ENCODE measurements at regions not wholly inside any gene's neighbourhood (a gene's known extent, or its start where the extent isn't known, plus 50 kb on each side); places are given as distances from the start of the nearest gene placed in this dataset.

DNA sequence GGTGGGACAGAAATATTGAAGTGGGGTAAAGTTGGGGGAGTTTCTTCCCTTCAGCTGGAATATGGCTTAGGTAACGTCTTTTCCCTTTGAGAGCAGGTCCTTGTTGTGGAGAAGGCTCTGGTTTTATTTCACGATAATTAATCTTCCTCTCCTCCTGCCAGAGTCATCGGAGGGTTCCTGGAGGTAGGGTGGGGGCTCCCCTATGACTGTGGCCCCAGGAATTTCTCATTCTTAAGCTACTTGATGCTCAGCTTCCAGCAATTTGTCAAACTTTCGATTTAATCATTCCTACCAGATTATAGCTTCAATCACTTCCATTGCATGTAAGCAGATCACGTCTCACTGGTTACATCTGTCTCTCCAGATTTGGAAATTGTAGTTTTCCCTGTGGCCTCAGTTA, 242.8 kb upstream of the PLET1 start:
- no peak overlapping the region for H2BK12ac ChIP-seq (ENCODE audit: low read depth, low read length)
- ChIA-PET POLR2A (ENCODE audit: partially characterized antibody) (no interaction called here), CTCF (ENCODE audit: partially characterized antibody) (interaction anchor here (1.2 to 2.5 kb wide), 5 partner anchors 8 to 62 kb away, joined by 3 to 9 read pairs (median 4); no protein-coding TSS in a partner anchor)
- H3K23ac ChIP-seq (ENCODE audit: insufficient read length): no peak overlapping the region
- no peak overlapping the region for H2BK120ac ChIP-seq (replicated peaks; ENCODE audit: low read depth, low read length)
- H4K20me1 ChIP-seq (replicated peaks in 1 of 2; ENCODE audit: control insufficient read depth in 1 of 2, insufficient read depth in 2 of 2, low read length in 2 of 2): no peaks in the 10 kb centered on the region
- no peak overlapping the region for H3K4me3 ChIP-seq (ENCODE audit: extremely low read depth in 1 of 4, insufficient read depth in 2 of 4, low read depth in 3 of 4, low read length in 4 of 4)
- no peaks in the 10 kb centered on the region for H3K27me3 ChIP-seq (replicated peaks in 1 of 4; ENCODE audit: control insufficient read depth in 3 of 4, extremely low read depth in 1 of 4, insufficient read depth in 3 of 4, low read length in 3 of 4)
- no peak overlapping the region for H3K56ac ChIP-seq (replicated peaks; ENCODE audit: insufficient read length, low read depth, low read length)
- H3K9ac ChIP-seq (replicated peaks in 1 of 4; ENCODE audit: extremely low read depth in 1 of 4, low read depth in 3 of 4, low read length in 3 of 4): no peak overlapping the region
- H3K36me3 ChIP-seq (ENCODE audit: control insufficient read depth in 2 of 4, insufficient read depth in 4 of 4, low read length in 3 of 4): no peaks in the 10 kb centered on the region
- H2AFZ ChIP-seq (ENCODE audit: low read length): no peak overlapping the region
- H3K4me1 ChIP-seq (replicated peaks in 1 of 4; ENCODE audit: control insufficient read depth in 3 of 4, insufficient read depth in 4 of 4, low read length in 3 of 4): peaks cover 0 to 7% (median 0%) of the 10 kb centered on the region in 4 experiments; a peak in 2 of 7 replicates
- no peak overlapping the region for H2BK15ac ChIP-seq (ENCODE audit: low read length)
- H2AK5ac ChIP-seq (ENCODE audit: low read depth, low read length): no peak overlapping the region
- H4K91ac ChIP-seq (replicated peaks; ENCODE audit: insufficient read length, low read length): no peak overlapping the region
- H2BK20ac ChIP-seq (ENCODE audit: low read length): no peak overlapping the region
- no peaks in the 10 kb centered on the region for H3K9me3 ChIP-seq (ENCODE audit: insufficient read depth in 2 of 2, low read depth in 1 of 2, low read length in 1 of 2)
- H4K8ac ChIP-seq (ENCODE audit: extremely low read depth, insufficient read depth, low read length): no peak overlapping the region
- H3K4me2 ChIP-seq (ENCODE audit: insufficient read depth in 1 of 2, low read depth in 2 of 2, low read length in 2 of 2): no peak overlapping the region
- H3K14ac ChIP-seq (ENCODE audit: insufficient read length): no peak overlapping the region
- no peak overlapping the region for H3K18ac ChIP-seq (ENCODE audit: extremely low read depth, low read length)
- no peak overlapping the region for H2BK5ac ChIP-seq (ENCODE audit: low read depth, low read length)
- H3K79me1 ChIP-seq (ENCODE audit: low read depth, low read length): no peaks in the 10 kb centered on the region
- FAIRE-seq (no peak), DNase-seq (ENCODE audit: low read depth in 1 of 2, low spot score in 2 of 2) (no peak)
- no peak overlapping the region for H3K27ac ChIP-seq (ENCODE audit: low read depth, low read length)
- H3K23me2 ChIP-seq (ENCODE audit: low read depth, low read length): no peaks in the 10 kb centered on the region
- no peak overlapping the region for H4K5ac ChIP-seq (ENCODE audit: insufficient read length, low read depth, low read length)
- WGBS, 2 experiments (ENCODE audit: extremely low coverage in 1 of 2, insufficient coverage in 1 of 2, insufficient read length in 1 of 2, insufficient replicate concordance in 2 of 2, low coverage in 1 of 2, low lambda C conversion rate in 2 of 2, missing lambda C conversion rate in 1 of 2): 84% methylated on average over 5 of the region's 5 CpGs; no CpG with 5 or more reads in 1 of the 2 experiments
- H3K79me2 ChIP-seq (ENCODE audit: control insufficient read depth in 1 of 2, insufficient read depth in 2 of 2, low read length in 2 of 2): no peaks in the 10 kb centered on the region
- no peak overlapping the region for H3K4ac ChIP-seq (replicated peaks; ENCODE audit: insufficient read length, low read depth, low read length)
- TF ChIP-seq CTBP2 (IDR thresholded peaks at IDR 0.05; ENCODE audit: borderline replicate concordance, insufficient read depth, insufficient read length, low read length) (no peak), ZNF274 (IDR thresholded peaks at IDR 0.05; ENCODE audit: borderline replicate concordance, extremely low read depth, low read length) (no peak), POLR2AphosphoS5 (IDR thresholded peaks at IDR 0.05; ENCODE audit: low read depth, low read length) (no peak), EP300 (IDR thresholded peaks at IDR 0.05; ENCODE audit: borderline replicate concordance in 1 of 2, low read depth in 2 of 2, low read length in 2 of 2) (no peak), BACH1 (IDR thresholded peaks at IDR 0.05; ENCODE audit: low read length) (no peak), TEAD4 (IDR thresholded peaks at IDR 0.05; ENCODE audit: low read depth, low read length) (no peak), CHD2 (IDR thresholded peaks at IDR 0.05; ENCODE audit: low read length) (no peak), SIRT6 (IDR thresholded peaks at IDR 0.05; ENCODE audit: low read length) (no peak)
- TF ChIP-seq, protein P1, sequence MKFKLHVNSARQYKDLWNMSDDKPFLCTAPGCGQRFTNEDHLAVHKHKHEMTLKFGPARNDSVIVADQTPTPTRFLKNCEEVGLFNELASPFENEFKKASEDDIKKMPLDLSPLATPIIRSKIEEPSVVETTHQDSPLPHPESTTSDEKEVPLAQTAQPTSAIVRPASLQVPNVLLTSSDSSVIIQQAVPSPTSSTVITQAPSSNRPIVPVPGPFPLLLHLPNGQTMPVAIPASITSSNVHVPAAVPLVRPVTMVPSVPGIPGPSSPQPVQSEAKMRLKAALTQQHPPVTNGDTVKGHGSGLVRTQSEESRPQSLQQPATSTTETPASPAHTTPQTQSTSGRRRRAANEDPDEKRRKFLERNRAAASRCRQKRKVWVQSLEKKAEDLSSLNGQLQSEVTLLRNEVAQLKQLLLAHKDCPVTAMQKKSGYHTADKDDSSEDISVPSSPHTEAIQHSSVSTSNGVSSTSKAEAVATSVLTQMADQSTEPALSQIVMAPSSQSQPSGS (IDR thresholded peaks at IDR 0.05; ENCODE audit: low read length): no peak
- TF ChIP-seq, protein P2, sequence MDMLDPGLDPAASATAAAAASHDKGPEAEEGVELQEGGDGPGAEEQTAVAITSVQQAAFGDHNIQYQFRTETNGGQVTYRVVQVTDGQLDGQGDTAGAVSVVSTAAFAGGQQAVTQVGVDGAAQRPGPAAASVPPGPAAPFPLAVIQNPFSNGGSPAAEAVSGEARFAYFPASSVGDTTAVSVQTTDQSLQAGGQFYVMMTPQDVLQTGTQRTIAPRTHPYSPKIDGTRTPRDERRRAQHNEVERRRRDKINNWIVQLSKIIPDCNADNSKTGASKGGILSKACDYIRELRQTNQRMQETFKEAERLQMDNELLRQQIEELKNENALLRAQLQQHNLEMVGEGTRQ (IDR thresholded peaks at IDR 0.05; ENCODE audit: low read length): no peak
- TF ChIP-seq, protein P3, sequence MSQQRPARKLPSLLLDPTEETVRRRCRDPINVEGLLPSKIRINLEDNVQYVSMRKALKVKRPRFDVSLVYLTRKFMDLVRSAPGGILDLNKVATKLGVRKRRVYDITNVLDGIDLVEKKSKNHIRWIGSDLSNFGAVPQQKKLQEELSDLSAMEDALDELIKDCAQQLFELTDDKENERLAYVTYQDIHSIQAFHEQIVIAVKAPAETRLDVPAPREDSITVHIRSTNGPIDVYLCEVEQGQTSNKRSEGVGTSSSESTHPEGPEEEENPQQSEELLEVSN (IDR thresholded peaks at IDR 0.05): no peak

Measured in H1 (cell line).